ENCODE measurements at regions not wholly inside any gene's neighbourhood (a gene's known extent, or its start where the extent isn't known, plus 50 kb on each side); places are given as distances from the start of the nearest gene placed in this dataset.

GRCh38 chr5:26690511-26690910 lies 347.9 kb downstream of the CDH9 start:
- in situ Hi-C loops (cut with HindIII; ENCODE audit: extremely low pct_ligation_motif_present, low pct_unique_long_range_greater_than_20kb) (no loop called here), intact Hi-C loops (cut with micrococcal nuclease; ENCODE audit: unreplicated experiment) (no loop called here)
- no peak overlapping the region for H3K4me3 ChIP-seq (replicated peaks in 1 of 3; ENCODE audit: insufficient read depth in 1 of 3, low read depth in 2 of 3, low read length in 3 of 3)
- ATAC-seq, result no peak
- no peak overlapping the region for H3K27ac ChIP-seq (ENCODE audit: extremely low read length, insufficient read depth, low read length)
- 0 out of 2 replicates have a peak, but pooled peaks cover 9% of the 10 kb centered on the region for H3K9me3 ChIP-seq (ENCODE audit: low read length)
- TF ChIP-seq GABPA (IDR thresholded peaks at IDR 0.05; ENCODE audit: low read depth, low read length) (no peak), GABPA (CRISPR knock-in tag; IDR thresholded peaks at IDR 0.05; ENCODE audit: low read depth) (no peak), IKZF4 (CRISPR knock-in tag; IDR thresholded peaks at IDR 0.05; ENCODE audit: borderline replicate concordance, low read depth, not compliant biosample characterization) (no peak), ZFAT (CRISPR knock-in tag; conservative IDR thresholded peaks at IDR 0.05) (no peak), LRRFIP1 (CRISPR knock-in tag; conservative IDR thresholded peaks at IDR 0.05) (no peak), FOXC1 (CRISPR knock-in tag; IDR thresholded peaks at IDR 0.05; ENCODE audit: borderline replicate concordance) (no peak), PATZ1 (CRISPR knock-in tag; IDR thresholded peaks at IDR 0.05) (no peak), KLF11 (CRISPR knock-in tag; IDR thresholded peaks at IDR 0.05) (no peak), CHCHD3 (CRISPR knock-in tag; IDR thresholded peaks at IDR 0.05) (no peak), SMAD3 (CRISPR knock-in tag; IDR thresholded peaks at IDR 0.05) (no peak), NCOA2 (CRISPR knock-in tag; IDR thresholded peaks at IDR 0.05) (no peak)
- TF ChIP-seq, protein P1, sequence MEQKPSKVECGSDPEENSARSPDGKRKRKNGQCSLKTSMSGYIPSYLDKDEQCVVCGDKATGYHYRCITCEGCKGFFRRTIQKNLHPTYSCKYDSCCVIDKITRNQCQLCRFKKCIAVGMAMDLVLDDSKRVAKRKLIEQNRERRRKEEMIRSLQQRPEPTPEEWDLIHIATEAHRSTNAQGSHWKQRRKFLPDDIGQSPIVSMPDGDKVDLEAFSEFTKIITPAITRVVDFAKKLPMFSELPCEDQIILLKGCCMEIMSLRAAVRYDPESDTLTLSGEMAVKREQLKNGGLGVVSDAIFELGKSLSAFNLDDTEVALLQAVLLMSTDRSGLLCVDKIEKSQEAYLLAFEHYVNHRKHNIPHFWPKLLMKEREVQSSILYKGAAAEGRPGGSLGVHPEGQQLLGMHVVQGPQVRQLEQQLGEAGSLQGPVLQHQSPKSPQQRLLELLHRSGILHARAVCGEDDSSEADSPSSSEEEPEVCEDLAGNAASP (CRISPR knock-in tag; IDR thresholded peaks at IDR 0.05; ENCODE audit: borderline replicate concordance), result no peak
- no peak overlapping the region for H3K9ac ChIP-seq (ENCODE audit: insufficient read depth, low read depth, low read length)
- ChIA-PET CTCF (ENCODE audit: low intra/inter-chr PET ratio, low total read pairs) (no interaction called here), POLR2A (no interaction called here)
- no peaks in the 10 kb centered on the region for H3K79me2 ChIP-seq (ENCODE audit: insufficient read depth, low read length)
- no peaks in the 10 kb centered on the region for H3K27me3 ChIP-seq (ENCODE audit: control insufficient read depth in 1 of 2, insufficient read depth in 2 of 2, low read length in 2 of 2)
- no peaks in the 10 kb centered on the region for H3K36me3 ChIP-seq (replicated peaks in 1 of 2; ENCODE audit: control insufficient read depth in 1 of 2, insufficient read depth in 2 of 2, low read length in 2 of 2)
- H3K4me1 ChIP-seq (ENCODE audit: insufficient read depth, low read length), result no peaks in the 10 kb centered on the region
- no peaks in the 10 kb centered on the region for H4K20me1 ChIP-seq (ENCODE audit: insufficient read depth, low read length)
- no peak overlapping the region for H2AFZ ChIP-seq (ENCODE audit: low read length)
- no peak for FAIRE-seq
- no peak for DNase-seq (ENCODE audit: low spot score)
- WGBS (ENCODE audit: low lambda C conversion rate), result 0% methylated on average over 1 of the region's 1 CpG
- BruUV-seq (replicated peaks), result no TSS peak
- no peak overlapping the region for H3K4me2 ChIP-seq (ENCODE audit: low read depth, low read length)
